ENCODE measurements at regions not wholly inside any gene's neighbourhood (a gene's known extent, or its start where the extent isn't known, plus 50 kb on each side); places are given as distances from the start of the nearest gene placed in this dataset.

- Histone ChIP-seq H3K4me3 (no peak overlapping the region), H3K27ac (no peak overlapping the region), H3K4me1 (no peaks in the 10 kb centered on the region), H3K27me3 (no peaks in the 10 kb centered on the region), H3K36me3 (no peaks in the 10 kb centered on the region), H3K9me3 (no peaks in the 10 kb centered on the region)
- DNase-seq: no peak
- TF ChIP-seq POLR2AphosphoS5 (IDR thresholded peaks at IDR 0.05) (no peak), POLR2A (IDR thresholded peaks at IDR 0.05) (no peak), CTCF (IDR thresholded peaks at IDR 0.05) (no peak), EP300 (IDR thresholded peaks at IDR 0.05) (no peak)
- WGBS, 2 donors: 83 to 85% methylated on average over 1 to 4 of the region's 4 CpGs
- ATAC-seq (ENCODE audit: low FRiP score in 2 of 2): no peak
Observed at GRCh38 chr11:69580529-69580928, 60.4 kb upstream of the CCND1 start.

- no peaks in the 10 kb centered on the region for H3K4me1 ChIP-seq
- no peak overlapping the region for H3K27ac ChIP-seq
- H3K27me3 ChIP-seq: no peaks in the 10 kb centered on the region
- ATAC-seq (ENCODE audit: low FRiP score in 2 of 2) (no peak), DNase-seq (no peak)
- H3K9me3 ChIP-seq: no peaks in the 10 kb centered on the region
- TF ChIP-seq EP300 (IDR thresholded peaks at IDR 0.05) (no peak), CTCF (IDR thresholded peaks at IDR 0.05) (no peak), POLR2A (IDR thresholded peaks at IDR 0.05) (no peak), POLR2AphosphoS5 (IDR thresholded peaks at IDR 0.05) (no peak)
- no peaks in the 10 kb centered on the region for H3K36me3 ChIP-seq
- no peak overlapping the region for H3K4me3 ChIP-seq
- WGBS, 2 donors: 62 to 77% methylated on average over 5 of the region's 5 CpGs
Observed at GRCh38 chr11:69582756-69583467, 58.0 kb upstream of the CCND1 start.

GRCh38 chr11:69584160-69584559 is 56.8 kb upstream of the CCND1 start:
- Histone ChIP-seq H3K4me3 (no peak overlapping the region), H3K36me3 (no peaks in the 10 kb centered on the region), H3K4me1 (no peaks in the 10 kb centered on the region), H3K9me3 (no peaks in the 10 kb centered on the region), H3K27ac (no peak overlapping the region), H3K27me3 (no peaks in the 10 kb centered on the region)
- DNase-seq (no peak), ATAC-seq (ENCODE audit: low FRiP score in 2 of 2) (no peak)
- WGBS, 2 donors: 95 to 100% methylated on average over 3 of the region's 3 CpGs
- TF ChIP-seq POLR2A (IDR thresholded peaks at IDR 0.05): no peak
- no peak for TF ChIP-seq EP300 (IDR thresholded peaks at IDR 0.05)
- TF ChIP-seq CTCF (IDR thresholded peaks at IDR 0.05): no peak
- no peak for TF ChIP-seq POLR2AphosphoS5 (IDR thresholded peaks at IDR 0.05)

GRCh38 chr11:69585385-69585784 is 55.6 kb upstream of the CCND1 start:
- no peaks in the 10 kb centered on the region for H3K9me3 ChIP-seq
- H3K36me3 ChIP-seq: no peaks in the 10 kb centered on the region
- DNase-seq: no peak

More at GRCh38 chr11:69585385-69585784, 55.6 kb upstream of the CCND1 start:
- no peak overlapping the region for H3K4me3 ChIP-seq
- H3K27me3 ChIP-seq: no peaks in the 10 kb centered on the region
- WGBS, 2 donors: 100% methylated on average over 3 of the region's 3 CpGs
- no peak for TF ChIP-seq POLR2A (IDR thresholded peaks at IDR 0.05)
- TF ChIP-seq CTCF (IDR thresholded peaks at IDR 0.05): no peak
- TF ChIP-seq EP300 (IDR thresholded peaks at IDR 0.05): no peak
- ATAC-seq (ENCODE audit: low FRiP score in 2 of 2): no peak
- H3K4me1 ChIP-seq: no peaks in the 10 kb centered on the region
- H3K27ac ChIP-seq: no peak overlapping the region
